Tibial nerve (tissue), 4 donors: ENCODE measurements at regions not wholly inside any gene's neighbourhood (a gene's known extent, or its start where the extent isn't known, plus 50 kb on each side); places are given as distances from the start of the nearest gene placed in this dataset.
"Not testable (repeated sequence)": the region's sequence is repeated elsewhere in the genome, so short reads cannot be mapped to it uniquely, and the experiment has no call there.

Experiments
- DNase-seq, 2 donors: peaks; one replicate each; pipeline ENCODE4 v3.0.0-alpha.2; 2019; ENCODE audit warnings: low spot score in 2 of 2
- H3K27ac ChIP-seq, 4 donors: fragments of 200-600 bp; sonication (generic) in 3 of 4; one replicate each; pipeline ENCODE4 v1.5.1; 2017 to 2019; ENCODE audit warnings: mild to moderate bottlenecking in 1 of 4
- H3K27me3 ChIP-seq, 2 donors: fragments of 200-600 bp; sonication (generic) in 1 of 2; one replicate each; pipeline versions ENCODE4 v1.5.1 to v1.6.0; 2017 to 2019
- H3K36me3 ChIP-seq, 3 donors: fragments of 200-600 bp; sonication (generic); one replicate each; pipeline ENCODE4 v1.5.1; 2018 to 2019
- H3K4me1 ChIP-seq, 4 donors: fragments of 200-600 bp; sonication (generic) in 3 of 4; one replicate each; pipeline ENCODE4 v1.5.1; 2017 to 2019
- H3K4me3 ChIP-seq, 4 donors: fragments of 200-600 bp; sonication (generic) in 3 of 4; one replicate each; pipeline ENCODE4 v1.5.1; 2017 to 2019; ENCODE audit warnings: mild to moderate bottlenecking in 1 of 4, moderate library complexity in 1 of 4
- H3K9me3 ChIP-seq, 4 donors: fragments of 200-600 bp; sonication (generic) in 3 of 4; one replicate each; pipeline ENCODE4 v1.5.1; 2017 to 2019
- CTCF ChIP-seq, 5 experiments: fragments of 200-600 bp in 3 of 5; fragments of 450-650 bp in 2 of 5; sonication (generic) in 3 of 5; IDR thresholded peaks; one replicate each; pipeline ENCODE4 v1.5.1; 2016 to 2019; ENCODE audit warnings: antibody characterized with exemption in 5 of 5, mild to moderate bottlenecking in 3 of 5, moderate library complexity in 2 of 5
- EP300 ChIP-seq, 2 donors: sonication (generic); formaldehyde crosslinking; IDR thresholded peaks; one replicate each; pipeline ENCODE4 v1.6.1; 2017; ENCODE audit warnings: antibody characterized with exemption in 2 of 2, mild to moderate bottlenecking in 1 of 2
- POLR2A ChIP-seq, 2 donors: fragments of 450-650 bp; IDR thresholded peaks; one replicate each; pipeline ENCODE4 v1.6.1; 2017; ENCODE audit warnings: antibody characterized with exemption in 2 of 2, mild to moderate bottlenecking in 2 of 2, moderate library complexity in 2 of 2
- WGBS, 2 donors: methylation state at CpG; one replicate each; pipeline ENCODE4 v1.1.5; 2018; 5-methylcytosine and 5-hydroxymethylcytosine counted together

DNA sequence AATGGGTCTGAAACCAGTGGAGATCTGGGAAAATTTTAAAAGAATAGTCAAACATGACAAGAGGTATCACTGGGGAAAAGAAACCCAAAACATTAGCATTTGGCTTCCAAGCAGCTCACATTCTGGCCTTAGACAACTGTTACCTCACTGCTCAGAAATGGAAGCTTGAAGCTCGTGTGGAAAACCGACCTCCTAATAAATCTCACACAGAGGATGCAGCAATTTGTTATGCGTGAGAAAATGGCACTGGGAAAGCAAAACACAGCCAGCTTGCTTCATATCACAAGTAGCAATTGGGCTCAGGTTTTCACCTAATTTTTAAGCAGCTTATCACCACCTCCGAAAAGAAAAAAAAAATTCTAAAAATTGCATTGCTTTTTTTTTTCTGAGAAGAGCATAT is 103.3 kb upstream of the TAS2R1 start:
- Histone ChIP-seq H3K4me1 (no peaks in the 10 kb centered on the region), H3K27me3 (no peaks in the 10 kb centered on the region), H3K36me3 (no peaks in the 10 kb centered on the region), H3K4me3 (no peak overlapping the region), H3K27ac (no peak overlapping the region), H3K9me3 (no peaks in the 10 kb centered on the region)
- TF ChIP-seq POLR2A (IDR thresholded peaks at IDR 0.05) (no peak), CTCF (IDR thresholded peaks at IDR 0.05) (no peak), EP300 (IDR thresholded peaks at IDR 0.05) (no peak)
- DNase-seq = no peak
- WGBS, 2 donors = 64 to 67% methylated on average over 4 of the region's 4 CpGs

DNA sequence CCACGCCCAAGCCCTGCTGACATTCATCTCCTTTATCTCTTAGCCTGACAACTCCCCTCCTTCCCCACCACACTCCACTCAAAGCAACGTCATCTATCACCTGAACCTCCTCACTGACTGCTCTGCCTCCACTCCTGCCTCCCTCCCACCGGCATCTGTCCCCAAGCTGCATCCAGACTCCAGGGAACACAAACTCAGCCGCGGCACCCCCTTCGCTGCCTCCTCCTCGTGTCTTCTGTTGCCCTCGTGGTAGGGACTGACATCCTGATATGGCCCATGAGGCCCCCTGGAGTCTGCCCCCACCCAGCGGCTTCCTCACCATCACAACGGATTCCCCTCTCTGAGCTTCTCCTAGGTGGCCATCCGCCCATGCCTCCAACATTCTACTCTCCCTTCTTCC is 101.0 kb upstream of the TAS2R1 start:
- Histone ChIP-seq H3K4me3 (no peak overlapping the region), H3K36me3 (no peaks in the 10 kb centered on the region), H3K4me1 (no peaks in the 10 kb centered on the region), H3K27ac (no peak overlapping the region), H3K9me3 (no peaks in the 10 kb centered on the region), H3K27me3 (no peaks in the 10 kb centered on the region)
- TF ChIP-seq EP300 (IDR thresholded peaks at IDR 0.05) (no peak), POLR2A (IDR thresholded peaks at IDR 0.05) (no peak), CTCF (IDR thresholded peaks at IDR 0.05) (no peak)
- WGBS, 2 donors = 88 to 91% methylated on average over 11 of the region's 11 CpGs
- DNase-seq = no peak

- no peak for DNase-seq
- Histone ChIP-seq H3K4me1 (no peaks in the 10 kb centered on the region), H3K9me3 (no peaks in the 10 kb centered on the region), H3K36me3 (no peaks in the 10 kb centered on the region), H3K27ac (no peak overlapping the region), H3K27me3 (no peaks in the 10 kb centered on the region), H3K4me3 (no peak overlapping the region)
- WGBS, 2 donors = 65 to 78% methylated on average over 2 of the region's 2 CpGs
- TF ChIP-seq POLR2A (IDR thresholded peaks at IDR 0.05) (no peak), CTCF (IDR thresholded peaks at IDR 0.05) (no peak), EP300 (IDR thresholded peaks at IDR 0.05) (no peak)
Measured at GRCh38 chr5:9728261-9728660, 98.1 kb upstream of the TAS2R1 start.

DNA sequence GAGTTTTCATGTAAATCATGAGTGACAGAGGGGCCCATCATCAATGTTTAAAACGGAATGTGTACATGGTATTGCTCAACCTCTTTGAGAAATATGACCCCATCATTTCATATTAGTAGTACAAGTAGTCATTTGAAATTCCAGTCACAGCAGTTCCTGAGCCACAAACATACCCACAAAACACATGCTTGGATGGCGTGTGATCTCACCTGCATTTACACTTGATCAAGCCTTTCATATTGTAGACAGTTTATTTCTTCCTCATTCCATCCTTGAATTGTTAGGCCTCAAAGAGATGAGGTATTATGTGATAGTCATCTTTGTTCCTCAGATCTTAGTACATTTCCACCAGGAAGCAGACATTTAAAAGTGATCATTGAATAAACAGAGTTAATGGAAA is 96.8 kb upstream of the TAS2R1 start:
- Histone ChIP-seq H3K27me3 (no peaks in the 10 kb centered on the region), H3K27ac (no peak overlapping the region), H3K4me3 (no peak overlapping the region), H3K4me1 (no peaks in the 10 kb centered on the region), H3K36me3 (no peaks in the 10 kb centered on the region), H3K9me3 (no peaks in the 10 kb centered on the region)
- DNase-seq = no peak
- no peak for TF ChIP-seq EP300 (IDR thresholded peaks at IDR 0.05)
- TF ChIP-seq POLR2A (IDR thresholded peaks at IDR 0.05) = no peak
- TF ChIP-seq CTCF (IDR thresholded peaks at IDR 0.05) = no peak
- 84 to 93% methylated on average over 2 of the region's 2 CpGs for WGBS, 2 donors

- H3K27me3 ChIP-seq, H3K4me1 ChIP-seq, H3K9me3 ChIP-seq, H3K36me3 ChIP-seq, H3K27ac ChIP-seq, H3K4me3 ChIP-seq, DNase-seq: not testable (repeated sequence)
- 93 to 97% methylated on average over 22 to 28 of the region's 28 CpGs for WGBS, 2 donors
Measured at GRCh38 chr5:9725265-9725664, 95.1 kb upstream of the TAS2R1 start.

GRCh38 chr5:9724707-9725106 is 94.6 kb upstream of the TAS2R1 start:
- Histone ChIP-seq H3K27me3 (no peaks in the 10 kb centered on the region), H3K27ac (no peak overlapping the region), H3K4me3 (no peak overlapping the region), H3K9me3 (no peaks in the 10 kb centered on the region), H3K36me3 (no peaks in the 10 kb centered on the region), H3K4me1 (no peaks in the 10 kb centered on the region)
- DNase-seq = no peak
- 88 to 89% methylated on average over 2 of the region's 2 CpGs for WGBS, 2 donors
- TF ChIP-seq POLR2A (IDR thresholded peaks at IDR 0.05) = no peak
- TF ChIP-seq EP300 (IDR thresholded peaks at IDR 0.05) = no peak
- no peak for TF ChIP-seq CTCF (IDR thresholded peaks at IDR 0.05)
